NCI-H1105 (cell line): ENCODE measurements at regions not wholly inside any gene's neighbourhood (a gene's known extent, or its start where the extent isn't known, plus 50 kb on each side); places are given as distances from the start of the nearest gene placed in this dataset.
"Not testable (repeated sequence)": the region's sequence is repeated elsewhere in the genome, so short reads cannot be mapped to it uniquely, and the experiment has no call there.

Experiments
- DNase-seq: peaks from one replicate; lab custom pipeline; 2025; lab: John Stamatoyannopoulos, UW

GRCh38 chr10:2543142-2543886 lies 524.0 kb upstream of the PFKP start:
- no peak for DNase-seq

- no peak for DNase-seq
Observed at GRCh38 chr10:2541176-2541575, 526.2 kb upstream of the PFKP start.

DNA sequence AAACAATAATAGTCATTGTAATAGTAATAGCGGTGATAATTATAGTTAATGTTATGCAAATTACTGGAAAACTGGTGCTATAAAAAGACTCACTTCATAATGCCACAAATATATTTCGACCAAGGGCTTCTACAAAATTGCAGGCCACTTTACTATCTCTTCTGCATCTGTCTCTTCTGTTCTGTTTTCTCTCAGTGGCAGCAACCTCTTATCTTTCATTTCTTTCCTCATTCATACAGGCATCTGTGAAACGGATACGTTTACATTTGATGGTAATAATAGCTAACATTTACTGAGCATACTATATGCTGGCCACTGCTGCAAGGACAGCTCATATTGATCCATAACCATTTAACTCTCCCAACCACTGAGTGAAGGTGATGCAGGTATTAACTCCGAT lies 537.4 kb upstream of the PFKP start:
- no peak for DNase-seq

- no peak for DNase-seq
Observed at GRCh38 chr10:2525781-2526180, 541.6 kb upstream of the PFKP start.

DNA sequence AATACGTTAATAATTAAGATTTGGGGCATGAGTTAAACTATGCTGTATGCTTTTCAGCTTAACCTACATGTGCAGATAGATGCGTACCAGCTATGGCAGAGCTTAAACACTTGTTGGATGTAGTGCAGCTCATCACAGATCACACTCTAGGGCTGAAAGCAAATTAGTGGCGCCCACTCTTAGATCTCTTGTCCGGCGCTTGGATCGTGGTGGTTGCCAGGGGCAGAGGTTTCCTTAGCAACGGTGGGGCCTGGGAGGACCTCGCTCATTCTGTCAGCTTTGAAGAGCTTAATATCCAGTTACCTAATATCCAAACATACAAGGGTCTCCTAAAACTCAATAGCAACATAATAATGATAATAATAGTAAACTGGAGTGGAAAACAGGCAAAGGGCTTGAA lies 548.2 kb upstream of the PFKP start:
- DNase-seq = no peak

GRCh38 chr10:2509081-2509531 lies 558.2 kb upstream of the PFKP start:
- DNase-seq = no peak

GRCh38 chr10:2501366-2501940 lies 565.9 kb upstream of the PFKP start:
- DNase-seq = not testable (repeated sequence)

DNA sequence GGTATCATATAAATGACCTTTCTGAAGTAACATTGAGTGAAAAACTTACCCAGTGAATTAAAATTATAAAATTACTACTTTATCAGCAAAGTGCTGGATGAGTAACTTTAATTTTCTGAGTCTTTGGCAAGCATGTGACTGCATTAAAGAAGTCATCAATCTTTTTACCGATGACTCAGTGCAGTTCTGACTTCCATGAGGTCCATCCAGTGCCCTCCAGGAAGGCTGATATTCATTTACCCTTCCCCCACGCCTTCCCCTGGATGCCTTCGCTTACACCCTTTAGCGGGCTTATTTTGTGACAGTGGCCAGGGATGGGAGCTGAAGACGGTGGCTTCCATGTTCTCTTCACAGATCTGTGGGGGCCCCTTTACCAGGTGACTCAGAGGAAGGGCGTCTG lies 572.9 kb upstream of the PFKP start:
- DNase-seq = no peak

- DNase-seq = no peak
Observed at GRCh38 chr10:2488446-2489005, 578.8 kb upstream of the PFKP start.

GRCh38 chr10:2487921-2488320 lies 579.4 kb upstream of the PFKP start:
- DNase-seq = no peak

GRCh38 chr10:2478656-2479055 lies 588.7 kb upstream of the PFKP start:
- DNase-seq = no peak

DNA sequence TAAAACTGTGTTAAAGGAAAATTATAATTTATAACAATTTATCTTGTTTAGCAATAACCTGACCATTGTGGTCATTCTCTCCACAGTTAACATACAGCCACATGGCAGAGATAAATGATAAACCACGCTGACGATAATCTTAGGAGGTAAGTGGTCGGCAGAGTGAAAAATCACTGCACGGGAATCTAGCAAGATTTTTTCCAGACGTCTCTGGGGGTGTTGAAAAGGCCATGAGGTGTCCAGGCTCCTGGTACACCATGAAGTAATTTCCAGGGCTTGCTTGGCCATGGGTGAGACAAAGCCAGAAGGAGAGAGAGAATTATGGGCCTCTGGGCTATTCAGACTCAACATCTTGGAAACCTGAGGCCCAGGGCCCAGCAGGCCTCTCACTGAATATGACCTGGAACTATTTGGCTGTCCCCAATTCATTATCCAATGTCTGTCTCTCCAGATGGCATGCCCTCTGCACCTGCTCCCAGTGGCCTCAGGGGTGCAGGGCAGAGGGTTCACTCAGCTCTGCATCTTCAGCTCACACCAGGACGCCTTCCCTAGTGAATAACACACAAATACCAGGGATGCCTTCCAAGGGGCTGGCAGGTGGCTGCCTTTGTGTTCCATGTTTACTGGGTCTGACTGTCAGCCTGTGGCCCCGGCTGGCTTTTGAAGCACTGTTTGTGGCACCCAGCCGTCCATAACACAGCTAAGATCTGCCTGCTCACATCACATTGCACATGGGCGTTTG lies 590.4 kb upstream of the PFKP start:
- peak; percentile 17 for DNase-seq

DNA sequence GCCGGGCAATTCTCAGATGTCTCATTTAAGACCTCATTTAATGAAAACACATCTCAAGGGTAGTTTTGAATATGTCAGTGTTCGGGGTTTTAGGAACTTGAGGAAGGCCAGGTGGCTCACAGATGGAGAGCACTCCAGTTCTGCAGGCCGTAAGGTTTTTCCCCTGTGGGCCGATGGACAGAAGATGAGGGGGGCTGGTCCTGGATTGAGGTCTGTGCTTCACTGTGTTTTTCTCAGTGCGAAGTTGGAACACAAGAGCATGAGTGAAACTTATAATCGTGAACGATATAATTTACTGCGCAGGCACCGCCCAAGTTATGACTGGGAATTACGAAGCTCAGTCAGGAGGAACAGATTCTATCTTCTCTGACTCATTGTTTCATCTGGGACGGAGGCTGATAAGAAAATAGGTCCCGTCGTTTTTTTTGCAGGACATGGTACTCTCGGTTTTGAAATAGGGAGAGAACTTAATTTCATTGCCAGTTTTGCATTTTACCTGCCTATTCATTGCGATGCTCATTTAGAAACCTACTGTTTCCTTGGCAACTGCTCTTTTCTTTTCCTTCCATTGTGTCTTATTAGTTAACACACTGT lies 591.0 kb upstream of the PFKP start:
- no peak for DNase-seq

DNA sequence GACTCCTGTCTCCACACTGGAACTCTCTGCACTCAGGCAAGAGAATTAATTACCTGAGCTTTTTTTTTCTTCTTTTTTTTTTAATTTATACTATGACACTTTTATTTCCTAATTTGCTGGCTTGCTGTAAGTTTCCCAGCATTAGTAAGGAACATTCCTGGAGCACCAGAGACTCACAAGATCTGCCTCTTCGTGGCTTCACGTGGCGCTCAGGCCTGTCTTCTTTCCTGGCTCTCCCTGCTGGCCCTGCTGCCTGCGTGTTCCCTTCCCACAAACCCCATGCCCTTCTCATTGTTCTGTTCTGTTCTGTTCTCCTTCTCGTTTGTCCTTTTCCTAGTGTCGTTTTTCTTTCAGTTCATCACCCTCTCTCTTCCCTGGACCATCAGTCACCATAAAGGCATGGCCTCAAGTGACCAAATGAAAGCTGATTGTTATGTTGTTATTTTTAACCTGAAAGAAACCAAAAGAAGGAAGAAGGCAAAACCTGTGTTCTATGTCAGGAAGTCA lies 591.6 kb upstream of the PFKP start:
- no peak for DNase-seq

DNA sequence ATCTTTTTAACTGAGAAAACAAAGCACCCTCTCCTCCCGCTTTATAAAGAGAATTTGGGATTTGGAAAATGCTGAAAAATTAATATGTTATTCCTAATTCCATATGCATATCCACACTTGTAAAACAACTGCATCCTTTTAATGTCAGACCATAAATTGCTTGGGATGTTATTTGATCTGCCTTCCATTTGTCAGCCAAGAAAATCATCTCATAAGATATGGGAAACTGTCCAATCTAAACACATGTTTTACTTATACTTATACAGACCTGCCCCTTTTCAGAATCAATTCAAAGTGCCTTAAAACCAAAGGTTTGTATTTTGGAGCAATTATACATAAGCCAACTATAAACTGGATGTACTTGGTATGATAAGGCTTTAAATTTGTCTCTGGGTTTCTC lies 595.5 kb upstream of the PFKP start:
- peak; percentile 5 for DNase-seq

GRCh38 chr10:2469802-2470201 lies 597.5 kb upstream of the PFKP start:
- no peak for DNase-seq

GRCh38 chr10:2464483-2464882 lies 602.9 kb upstream of the PFKP start:
- DNase-seq = no peak

GRCh38 chr10:2463316-2463715 lies 604.0 kb upstream of the PFKP start:
- DNase-seq = no peak

GRCh38 chr10:2462581-2462980 lies 604.8 kb upstream of the PFKP start:
- no peak for DNase-seq

GRCh38 chr10:2460812-2461211 lies 606.5 kb upstream of the PFKP start:
- DNase-seq = no peak

DNA sequence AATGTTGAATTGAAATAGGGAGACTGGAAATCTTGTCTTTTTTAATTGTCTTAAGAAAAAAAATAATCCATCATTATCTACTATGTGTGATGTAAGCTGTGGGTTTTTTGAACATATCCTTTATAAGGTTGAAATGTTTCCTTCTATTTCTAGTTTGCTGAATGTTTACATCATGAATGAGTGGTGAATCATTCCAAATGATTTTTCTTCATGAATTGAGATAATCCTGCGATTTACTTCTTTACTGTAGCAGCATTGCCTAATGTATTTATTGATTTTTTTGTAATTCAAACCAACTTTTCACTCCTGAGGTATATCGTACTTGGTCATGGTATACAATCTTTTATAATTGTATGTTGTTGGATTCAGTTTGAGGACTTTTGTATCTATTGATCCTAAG lies 607.6 kb upstream of the PFKP start:
- DNase-seq = no peak

DNA sequence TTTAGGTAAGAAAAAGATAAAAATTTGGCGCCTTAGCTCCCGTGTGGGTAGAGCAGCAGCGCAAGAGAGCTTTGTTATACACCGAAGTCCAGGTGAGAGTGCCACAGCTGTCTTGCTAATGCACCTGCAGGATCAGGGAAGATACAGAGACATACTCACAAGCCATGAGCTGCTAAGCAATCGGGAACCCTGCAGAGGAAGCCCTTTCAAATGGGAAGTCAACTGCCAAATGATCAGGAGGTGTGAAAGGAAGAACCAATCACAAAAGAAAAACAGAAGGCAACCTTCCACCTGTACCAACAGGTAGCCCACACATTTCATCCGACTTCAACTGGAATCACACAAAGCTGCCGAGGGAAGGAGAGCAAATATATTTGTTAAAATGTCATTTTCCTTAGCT lies 610.5 kb upstream of the PFKP start:
- DNase-seq = no peak
